Breast epithelium (tissue), 4 donors: ENCODE measurements at regions not wholly inside any gene's neighbourhood (a gene's known extent, or its start where the extent isn't known, plus 50 kb on each side); places are given as distances from the start of the nearest gene placed in this dataset.
A peak's percentile ranks its signal among the peaks of the same experiment; 100 is the strongest.
"Not testable (repeated sequence)": the region's sequence is repeated elsewhere in the genome, so short reads cannot be mapped to it uniquely, and the experiment has no call there.

Source experiments
- DNase-seq, 2 donors: peaks; one replicate each; pipeline ENCODE4 v3.0.0-alpha.2; 2019; ENCODE audit warnings: low spot score in 2 of 2
- H3K27ac ChIP-seq, 2 donors: fragments of 200-600 bp; sonication (generic) in 1 of 2; one replicate each; pipeline ENCODE4 v1.5.1; 2016 to 2019; ENCODE audit warnings: mild to moderate bottlenecking in 1 of 2
- H3K27me3 ChIP-seq, 2 donors: fragments of 200-600 bp; sonication (generic) in 1 of 2; one replicate each; pipeline versions ENCODE4 v1.5.1 to v1.6.0; 2017 to 2019; ENCODE audit warnings: control low read depth in 1 of 2, mild to moderate bottlenecking in 1 of 2
- H3K36me3 ChIP-seq: fragments of 200-600 bp; one replicate; pipeline ENCODE4 v1.5.1; 2019
- H3K4me1 ChIP-seq, 2 donors: fragments of 200-600 bp; sonication (generic); one replicate each; pipeline ENCODE4 v1.5.1; 2016 to 2019; ENCODE audit warnings: control low read depth in 1 of 2
- H3K4me3 ChIP-seq, 3 donors: fragments of 200-600 bp; sonication (generic); 1 replicate in 2 of 3; 2 replicates in 1 of 3; pipeline ENCODE4 v1.5.1; 2016 to 2019; ENCODE audit warnings: mild to moderate bottlenecking in 3 of 3, moderate library complexity in 2 of 3
- H3K9me3 ChIP-seq, 2 donors: fragments of 200-600 bp; sonication (generic) in 1 of 2; one replicate each; pipeline ENCODE4 v1.5.1; 2016 to 2019; ENCODE audit warnings: control low read depth in 1 of 2
- intact Hi-C: fragments of 100-400 bp; cut with DNase I; formaldehyde crosslinking; loops from one replicate; pipeline ENCODE4 v1.15.1; 2023; ENCODE audit warnings: low total_unique reads

GRCh38 chr14:19132013-19132835, 165.0 kb downstream of the POTEM start:
- DNase-seq, H3K27ac ChIP-seq, H3K36me3 ChIP-seq, intact Hi-C loops, H3K4me3 ChIP-seq, H3K4me1 ChIP-seq, H3K27me3 ChIP-seq, H3K9me3 ChIP-seq: not testable (repeated sequence)

- H3K36me3 ChIP-seq, H3K9me3 ChIP-seq, H3K27me3 ChIP-seq, intact Hi-C loops, H3K27ac ChIP-seq, DNase-seq, H3K4me1 ChIP-seq, H3K4me3 ChIP-seq: not testable (repeated sequence)
These were observed 165.5 kb downstream of the POTEM start for GRCh38 chr14:19132836-19133120.

GRCh38 chr14:19157106-19157709, 190.0 kb downstream of the POTEM start:
- H3K4me3 ChIP-seq, DNase-seq, H3K4me1 ChIP-seq, intact Hi-C loops, H3K36me3 ChIP-seq, H3K27me3 ChIP-seq, H3K27ac ChIP-seq, H3K9me3 ChIP-seq: not testable (repeated sequence)

GRCh38 chr14:19158012-19158411, 190.8 kb downstream of the POTEM start:
- intact Hi-C loops, H3K36me3 ChIP-seq, H3K4me1 ChIP-seq, DNase-seq, H3K4me3 ChIP-seq, H3K27me3 ChIP-seq, H3K27ac ChIP-seq, H3K9me3 ChIP-seq: not testable (repeated sequence)

- H3K9me3 ChIP-seq, DNase-seq, H3K36me3 ChIP-seq, intact Hi-C loops, H3K27ac ChIP-seq, H3K4me3 ChIP-seq, H3K4me1 ChIP-seq, H3K27me3 ChIP-seq: not testable (repeated sequence)
These were observed 191.4 kb downstream of the POTEM start for GRCh38 chr14:19158588-19158987.

GRCh38 chr14:19159003-19159625, 191.9 kb downstream of the POTEM start:
- DNase-seq, H3K27me3 ChIP-seq, H3K27ac ChIP-seq, H3K36me3 ChIP-seq, intact Hi-C loops, H3K4me1 ChIP-seq, H3K4me3 ChIP-seq, H3K9me3 ChIP-seq: not testable (repeated sequence)

- H3K27ac ChIP-seq, DNase-seq, H3K36me3 ChIP-seq, H3K4me1 ChIP-seq, intact Hi-C loops, H3K4me3 ChIP-seq, H3K9me3 ChIP-seq, H3K27me3 ChIP-seq: not testable (repeated sequence)
These were observed 193.1 kb downstream of the POTEM start for GRCh38 chr14:19160379-19160778.

GRCh38 chr14:19161251-19162033, 194.2 kb downstream of the POTEM start:
- H3K4me3 ChIP-seq, H3K4me1 ChIP-seq, H3K36me3 ChIP-seq, H3K9me3 ChIP-seq, H3K27me3 ChIP-seq, intact Hi-C loops, H3K27ac ChIP-seq: not testable (repeated sequence)
- peak in 1 of 2 donors; percentile 52 for DNase-seq

GRCh38 chr14:19162034-19162706, 194.9 kb downstream of the POTEM start:
- peak in 1 of 2 donors; percentile 41 for DNase-seq
- H3K27ac ChIP-seq, H3K4me3 ChIP-seq, H3K4me1 ChIP-seq, H3K27me3 ChIP-seq, H3K36me3 ChIP-seq, H3K9me3 ChIP-seq, intact Hi-C loops: not testable (repeated sequence)

- intact Hi-C loops, H3K4me1 ChIP-seq, DNase-seq, H3K4me3 ChIP-seq, H3K27ac ChIP-seq, H3K9me3 ChIP-seq, H3K36me3 ChIP-seq, H3K27me3 ChIP-seq: not testable (repeated sequence)
These were observed 195.7 kb downstream of the POTEM start for GRCh38 chr14:19162920-19163319.

- DNase-seq, H3K4me1 ChIP-seq, H3K27ac ChIP-seq, H3K9me3 ChIP-seq, H3K27me3 ChIP-seq, H3K4me3 ChIP-seq, intact Hi-C loops, H3K36me3 ChIP-seq: not testable (repeated sequence)
These were observed 196.7 kb downstream of the POTEM start for GRCh38 chr14:19163891-19164290.

GRCh38 chr14:19164426-19164825, 197.2 kb downstream of the POTEM start:
- intact Hi-C loops, H3K9me3 ChIP-seq, DNase-seq, H3K36me3 ChIP-seq, H3K4me3 ChIP-seq, H3K27ac ChIP-seq, H3K27me3 ChIP-seq, H3K4me1 ChIP-seq: not testable (repeated sequence)

- H3K27me3 ChIP-seq, DNase-seq, intact Hi-C loops, H3K36me3 ChIP-seq, H3K27ac ChIP-seq, H3K4me1 ChIP-seq, H3K9me3 ChIP-seq, H3K4me3 ChIP-seq: not testable (repeated sequence)
These were observed 198.8 kb downstream of the POTEM start for GRCh38 chr14:19166056-19166455.
